Superior temporal gyrus (tissue), 1 donor: ENCODE measurements at regions not wholly inside any gene's neighbourhood (a gene's known extent, or its start where the extent isn't known, plus 50 kb on each side); places are given as distances from the start of the nearest gene placed in this dataset.
A peak's percentile ranks its signal among the peaks of the same experiment; 100 is the strongest.
"Not testable (repeated sequence)": the region's sequence is repeated elsewhere in the genome, so short reads cannot be mapped to it uniquely, and the experiment has no call there.

Source experiments
- DNase-seq: peaks from one replicate; pipeline ENCODE4 v3.0.0-alpha.2; 2016; ENCODE audit errors: extremely low spot score

- no peak for DNase-seq
Observed at GRCh38 chr6:144534180-144534579, 249.0 kb downstream of the UTRN start.

GRCh38 chr6:144535630-144536029 is 250.5 kb downstream of the UTRN start:
- DNase-seq = no peak

GRCh38 chr6:144536079-144536478 is 250.9 kb downstream of the UTRN start:
- DNase-seq = no peak

GRCh38 chr6:144543006-144543871 is 258.1 kb downstream of the UTRN start:
- no peak for DNase-seq

- no peak for DNase-seq
Observed at GRCh38 chr6:144544266-144544830, 259.2 kb downstream of the UTRN start.

- DNase-seq = no peak
Observed at GRCh38 chr6:144546807-144547206, 261.7 kb downstream of the UTRN start.

- DNase-seq = no peak
Observed at GRCh38 chr6:144547409-144547808, 262.3 kb downstream of the UTRN start.

GRCh38 chr6:144548536-144548935 is 263.4 kb downstream of the UTRN start:
- DNase-seq = peak; percentile 36

- DNase-seq = no peak
Observed at GRCh38 chr6:144549837-144550747, 265.0 kb downstream of the UTRN start.

GRCh38 chr6:144551339-144551738 is 266.2 kb downstream of the UTRN start:
- no peak for DNase-seq

- DNase-seq = no peak
Observed at GRCh38 chr6:144555066-144555465, 269.9 kb downstream of the UTRN start.

GRCh38 chr6:144559865-144560593 is 274.9 kb downstream of the UTRN start:
- DNase-seq = no peak

GRCh38 chr6:144561455-144562043 is 276.4 kb downstream of the UTRN start:
- DNase-seq = no peak

- no peak for DNase-seq
Observed at GRCh38 chr6:144564202-144564601, 279.1 kb downstream of the UTRN start.

GRCh38 chr6:144566868-144567615 is 281.9 kb downstream of the UTRN start:
- DNase-seq = no peak

- no peak for DNase-seq
Observed at GRCh38 chr6:144568241-144568640, 283.1 kb downstream of the UTRN start.

GRCh38 chr6:144572541-144572940 is 287.4 kb downstream of the UTRN start:
- DNase-seq = not testable (repeated sequence)

GRCh38 chr6:144574796-144575195 is 289.7 kb downstream of the UTRN start:
- no peak for DNase-seq

- DNase-seq = no peak
Observed at GRCh38 chr6:144575327-144575726, 290.2 kb downstream of the UTRN start.

GRCh38 chr6:144576871-144577270 is 291.7 kb downstream of the UTRN start:
- DNase-seq = no peak
